Skeletal muscle tissue (tissue), 3 donors: ENCODE measurements at regions not wholly inside any gene's neighbourhood (a gene's known extent, or its start where the extent isn't known, plus 50 kb on each side); places are given as distances from the start of the nearest gene placed in this dataset.

Source experiments
- H3K27ac ChIP-seq: one replicate; pipeline ENCODE4 v1.7.0; 2013; ENCODE audit warnings: mild to moderate bottlenecking, low read depth, low read length, inconsistent platforms
- H3K27me3 ChIP-seq, 3 donors: one replicate each; pipeline ENCODE4 v1.7.0; 2013; ENCODE audit warnings: low read length in 3 of 3; ENCODE audit not compliant: control insufficient read depth in 3 of 3, insufficient read depth in 3 of 3
- H3K36me3 ChIP-seq, 3 donors: one replicate each; pipeline ENCODE4 v1.7.0; 2013; ENCODE audit warnings: low read length in 3 of 3; ENCODE audit not compliant: control insufficient read depth in 3 of 3, insufficient read depth in 3 of 3
- H3K4me1 ChIP-seq, 3 donors: one replicate each; pipeline ENCODE4 v1.7.0; 2013; ENCODE audit warnings: low read length in 3 of 3, mild to moderate bottlenecking in 3 of 3; ENCODE audit not compliant: control insufficient read depth in 3 of 3, insufficient read depth in 3 of 3
- H3K4me3 ChIP-seq, 3 donors: one replicate each; pipeline ENCODE4 v1.7.0; 2013; ENCODE audit warnings: low read length in 3 of 3
- H3K9ac ChIP-seq, 3 donors: one replicate each; pipeline ENCODE4 v1.7.0; 2013; ENCODE audit warnings: low read length in 3 of 3, mild to moderate bottlenecking in 3 of 3, moderate library complexity in 2 of 3, low read depth in 1 of 3
- H3K9me3 ChIP-seq, 3 donors: one replicate each; pipeline ENCODE4 v1.7.0; 2013; ENCODE audit warnings: low read length in 3 of 3; ENCODE audit not compliant: control insufficient read depth in 3 of 3
- donor health status: Osteomylitis.

DNA sequence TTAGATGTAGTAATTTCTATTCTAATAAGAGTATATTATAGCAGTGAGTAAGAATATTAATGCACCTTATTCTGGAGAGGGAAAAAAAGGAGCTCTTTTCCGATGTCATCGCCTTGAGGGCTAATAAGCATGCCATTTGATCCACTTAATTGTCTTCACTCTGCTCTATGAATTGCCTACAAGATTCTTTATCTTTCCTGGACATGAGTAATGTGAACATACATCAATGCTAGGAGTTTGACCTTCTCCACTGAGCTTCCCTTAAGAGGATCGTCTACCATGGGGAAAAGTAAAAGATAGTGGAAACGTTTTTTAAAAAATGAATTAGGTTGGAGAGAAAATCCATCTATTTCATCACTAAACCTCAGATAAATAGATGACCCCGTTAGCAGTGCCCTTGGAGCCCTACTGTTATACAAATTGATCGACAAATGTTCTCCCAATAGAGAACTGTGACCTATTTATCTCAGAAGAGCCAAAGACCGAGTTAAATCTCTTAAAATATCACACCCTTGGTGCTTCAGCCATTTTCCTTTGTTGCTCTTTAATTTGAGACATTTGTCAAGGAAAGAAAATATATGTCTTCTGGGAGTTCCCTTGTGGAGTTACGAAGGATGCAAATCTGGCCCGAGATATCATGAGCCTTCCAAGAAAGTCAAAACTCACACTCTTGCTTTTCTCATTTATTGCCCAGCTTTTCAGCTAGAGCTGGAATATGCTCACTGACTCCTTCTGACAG is 898.5 kb downstream of the KCNJ2 start:
- no peaks in the 10 kb centered on the region for H3K27me3 ChIP-seq
- H3K36me3 ChIP-seq: no peaks in the 10 kb centered on the region
- H3K27ac ChIP-seq: no peak overlapping the region
- no peaks in the 10 kb centered on the region for H3K4me1 ChIP-seq
- H3K9me3 ChIP-seq: no peaks in the 10 kb centered on the region
- H3K4me3 ChIP-seq: no peak overlapping the region
- no peak overlapping the region for H3K9ac ChIP-seq

DNA sequence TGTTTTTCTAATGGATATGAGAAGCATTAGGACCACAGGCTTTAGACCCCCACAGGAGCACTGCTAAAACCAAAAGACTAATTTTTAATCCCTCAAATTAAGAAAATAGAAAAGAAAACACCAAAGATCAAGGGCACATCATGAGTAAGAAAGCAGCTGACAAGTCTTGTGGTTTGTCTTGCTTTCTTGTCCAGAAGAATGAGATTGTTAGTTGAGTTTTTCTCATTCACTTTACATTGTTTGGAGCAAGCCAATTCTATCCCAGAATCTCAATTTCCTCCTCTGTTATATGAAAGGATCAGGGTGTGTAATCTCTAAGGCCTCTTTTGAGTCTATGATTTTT is 899.0 kb downstream of the KCNJ2 start:
- no peaks in the 10 kb centered on the region for H3K36me3 ChIP-seq
- H3K27me3 ChIP-seq: no peaks in the 10 kb centered on the region
- no peak overlapping the region for H3K4me3 ChIP-seq
- no peaks in the 10 kb centered on the region for H3K9me3 ChIP-seq
- H3K27ac ChIP-seq: no peak overlapping the region
- H3K9ac ChIP-seq: no peak overlapping the region
- H3K4me1 ChIP-seq: no peaks in the 10 kb centered on the region

DNA sequence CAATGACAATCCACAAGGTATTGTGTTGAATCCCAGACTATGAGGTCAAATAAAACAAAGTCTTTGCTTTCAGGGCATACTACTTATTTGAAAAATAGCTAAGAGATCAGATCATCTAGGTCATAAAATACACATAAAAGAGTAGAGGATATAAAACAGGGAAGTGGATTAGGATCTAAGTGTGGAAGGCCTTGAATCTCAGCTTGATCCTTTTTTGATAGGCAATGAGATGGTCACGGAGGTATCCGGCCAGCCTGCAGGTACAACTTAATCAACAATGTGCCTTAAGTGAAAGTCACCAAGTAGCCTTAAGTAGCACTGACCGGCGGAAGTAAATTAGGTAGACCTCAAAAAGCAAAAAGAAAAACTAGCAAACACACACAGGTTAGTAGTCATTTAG is 901.7 kb downstream of the KCNJ2 start:
- H3K9ac ChIP-seq: no peak overlapping the region
- H3K36me3 ChIP-seq: no peaks in the 10 kb centered on the region
- H3K27me3 ChIP-seq: no peaks in the 10 kb centered on the region
- no peak overlapping the region for H3K4me3 ChIP-seq
- H3K4me1 ChIP-seq: no peaks in the 10 kb centered on the region
- H3K27ac ChIP-seq: no peak overlapping the region
- H3K9me3 ChIP-seq: no peaks in the 10 kb centered on the region

DNA sequence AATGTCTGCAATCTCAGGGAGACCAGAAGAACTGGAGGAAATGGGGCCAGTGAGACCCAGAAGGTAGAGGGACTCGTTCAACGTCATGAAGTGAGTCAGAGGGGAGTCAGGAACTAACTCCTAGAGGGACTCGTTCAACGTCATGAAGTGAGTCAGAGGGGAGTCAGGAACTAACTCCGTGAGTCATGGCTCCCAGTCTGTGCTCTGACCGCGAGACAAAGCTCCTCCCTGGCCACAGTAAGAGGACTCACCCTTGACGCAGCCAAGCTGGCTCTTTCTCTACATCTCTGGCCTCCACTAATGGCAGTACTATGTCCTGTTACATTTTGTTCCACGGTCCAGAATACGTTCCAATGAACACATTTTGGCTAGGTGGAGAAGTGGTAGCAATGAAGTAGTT is 902.5 kb downstream of the KCNJ2 start:
- Histone ChIP-seq H3K9ac (no peak overlapping the region), H3K9me3 (no peaks in the 10 kb centered on the region), H3K4me3 (no peak overlapping the region), H3K27me3 (no peaks in the 10 kb centered on the region), H3K27ac (no peak overlapping the region), H3K36me3 (no peaks in the 10 kb centered on the region), H3K4me1 (no peaks in the 10 kb centered on the region)

DNA sequence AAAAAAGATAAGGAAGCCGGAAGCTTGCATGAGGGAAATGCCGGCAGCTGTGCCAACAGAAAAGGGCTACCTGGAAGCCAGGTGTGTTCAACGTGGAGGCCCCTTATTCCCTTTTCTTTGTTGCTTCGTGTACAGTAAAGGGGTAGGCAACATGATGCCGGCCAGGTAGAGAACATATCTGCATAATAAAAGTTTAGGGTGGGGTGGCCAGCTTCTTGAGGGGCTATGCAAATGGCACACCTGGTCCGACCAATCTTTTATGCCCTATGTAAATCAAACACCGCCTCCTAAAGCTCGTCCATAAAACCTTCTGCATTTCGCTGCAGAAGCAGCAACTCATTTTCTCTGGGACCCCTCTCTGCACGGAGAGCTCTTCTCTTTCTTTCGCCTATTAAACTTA is 911.6 kb downstream of the KCNJ2 start:
- no peaks in the 10 kb centered on the region for H3K36me3 ChIP-seq
- H3K27me3 ChIP-seq: no peaks in the 10 kb centered on the region
- no peaks in the 10 kb centered on the region for H3K4me1 ChIP-seq
- no peaks in the 10 kb centered on the region for H3K9me3 ChIP-seq
- H3K9ac ChIP-seq: no peak overlapping the region
- H3K27ac ChIP-seq: no peak overlapping the region
- no peak overlapping the region for H3K4me3 ChIP-seq

DNA sequence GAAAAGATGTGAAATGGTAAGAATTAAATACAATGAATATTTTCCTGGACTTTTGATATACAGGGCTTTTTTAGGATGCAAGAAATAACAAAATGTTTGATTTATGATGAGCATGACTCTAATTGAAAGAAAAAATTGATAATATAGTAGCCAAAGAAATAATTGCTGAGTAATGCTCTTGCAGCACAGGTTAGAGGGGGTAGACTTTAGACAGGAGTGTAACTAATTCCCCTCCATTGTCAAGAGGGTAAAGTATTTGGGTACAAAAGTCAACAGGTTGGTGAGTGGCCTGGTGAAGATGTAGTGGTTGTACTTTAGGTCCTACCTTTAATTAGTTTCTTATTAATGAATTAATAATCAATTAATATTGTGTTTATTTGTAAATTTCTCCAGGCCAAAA is 912.3 kb downstream of the KCNJ2 start:
- Histone ChIP-seq H3K27me3 (no peaks in the 10 kb centered on the region), H3K9me3 (no peaks in the 10 kb centered on the region), H3K27ac (no peak overlapping the region), H3K4me1 (no peaks in the 10 kb centered on the region), H3K36me3 (no peaks in the 10 kb centered on the region), H3K9ac (no peak overlapping the region), H3K4me3 (no peak overlapping the region)

DNA sequence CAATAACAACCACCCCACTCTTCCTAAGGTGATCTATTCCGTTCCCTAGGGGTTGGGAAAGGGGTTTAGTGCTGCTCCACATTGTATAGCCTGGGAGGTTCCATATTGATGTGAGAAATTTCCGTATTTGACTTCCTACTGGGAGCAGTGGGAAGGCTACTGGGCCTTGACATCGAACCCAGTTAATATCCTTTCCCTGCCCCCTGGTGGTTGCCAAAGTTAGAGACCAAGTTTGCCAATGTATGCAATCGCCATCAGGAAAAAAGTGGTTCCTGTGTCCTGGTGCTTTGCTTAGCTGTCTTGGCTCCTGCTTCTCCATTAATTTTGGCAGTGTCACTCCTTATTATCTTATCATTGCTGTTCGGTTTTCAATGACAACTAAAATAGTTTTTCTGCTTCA is 914.9 kb downstream of the KCNJ2 start:
- Histone ChIP-seq H3K27ac (no peak overlapping the region), H3K27me3 (no peaks in the 10 kb centered on the region), H3K4me1 (no peaks in the 10 kb centered on the region), H3K36me3 (no peaks in the 10 kb centered on the region), H3K9me3 (no peaks in the 10 kb centered on the region), H3K4me3 (no peak overlapping the region), H3K9ac (no peak overlapping the region)

DNA sequence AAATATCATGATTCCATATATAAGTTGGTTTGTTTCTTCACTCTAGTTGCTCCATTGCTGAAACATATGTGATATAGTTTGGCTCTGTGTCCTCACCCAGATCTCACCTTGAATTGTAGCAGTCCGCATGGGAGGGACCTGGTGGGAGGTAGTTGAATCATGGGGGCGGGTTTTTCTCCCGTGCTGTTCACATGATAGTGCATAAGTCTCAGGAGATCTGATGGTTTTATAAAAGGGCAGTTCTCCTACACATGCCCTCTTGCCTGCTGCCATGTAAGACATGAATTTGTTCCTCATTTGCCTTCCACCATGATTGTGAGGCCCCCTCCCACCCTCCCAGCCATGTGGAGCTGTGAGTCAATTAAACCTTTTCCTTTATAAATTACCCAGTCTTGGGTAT is 915.5 kb downstream of the KCNJ2 start:
- Histone ChIP-seq H3K36me3 (no peaks in the 10 kb centered on the region), H3K27ac (no peak overlapping the region), H3K27me3 (no peaks in the 10 kb centered on the region), H3K4me3 (no peak overlapping the region), H3K9ac (no peak overlapping the region), H3K9me3 (no peaks in the 10 kb centered on the region), H3K4me1 (no peaks in the 10 kb centered on the region)

DNA sequence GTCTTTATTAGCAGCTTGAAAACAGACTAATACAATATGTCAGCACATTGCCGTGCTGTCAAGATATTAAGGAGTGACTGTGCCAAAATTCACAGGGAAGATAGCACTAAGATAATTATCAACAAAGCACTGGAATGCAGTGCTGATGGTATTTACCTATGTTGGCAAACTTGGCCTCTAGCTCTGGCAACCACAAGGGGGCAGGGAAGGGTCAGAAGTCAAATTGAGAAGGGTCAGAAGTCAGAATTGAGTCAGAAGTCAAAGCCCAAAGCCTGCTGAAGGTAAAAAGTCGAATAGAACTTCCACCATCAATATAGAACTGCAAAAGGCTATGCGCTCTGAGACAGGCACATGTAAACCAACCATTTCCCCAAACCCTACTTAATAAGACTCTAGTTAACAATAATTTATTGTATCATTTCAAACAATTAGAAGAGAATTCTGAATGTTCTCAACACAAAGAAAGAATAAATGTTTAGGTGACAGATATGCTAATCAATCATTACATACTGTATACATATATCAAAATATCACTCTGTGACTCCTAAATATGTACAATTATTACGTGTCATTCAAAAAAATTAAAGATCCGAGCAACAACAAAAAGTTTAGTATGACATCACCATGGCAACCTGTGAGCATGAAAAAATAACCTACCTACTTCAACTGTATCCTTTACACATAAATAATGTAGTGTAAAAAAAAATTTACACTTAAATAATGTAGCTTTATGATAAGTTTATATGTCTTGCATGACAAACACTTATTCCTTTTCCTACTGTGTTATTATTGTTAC is 916.1 kb downstream of the KCNJ2 start:
- no peak overlapping the region for H3K4me3 ChIP-seq
- no peaks in the 10 kb centered on the region for H3K27me3 ChIP-seq
- no peak overlapping the region for H3K9ac ChIP-seq
- no peak overlapping the region for H3K27ac ChIP-seq
- H3K36me3 ChIP-seq: no peaks in the 10 kb centered on the region
- no peaks in the 10 kb centered on the region for H3K4me1 ChIP-seq
- no peaks in the 10 kb centered on the region for H3K9me3 ChIP-seq

DNA sequence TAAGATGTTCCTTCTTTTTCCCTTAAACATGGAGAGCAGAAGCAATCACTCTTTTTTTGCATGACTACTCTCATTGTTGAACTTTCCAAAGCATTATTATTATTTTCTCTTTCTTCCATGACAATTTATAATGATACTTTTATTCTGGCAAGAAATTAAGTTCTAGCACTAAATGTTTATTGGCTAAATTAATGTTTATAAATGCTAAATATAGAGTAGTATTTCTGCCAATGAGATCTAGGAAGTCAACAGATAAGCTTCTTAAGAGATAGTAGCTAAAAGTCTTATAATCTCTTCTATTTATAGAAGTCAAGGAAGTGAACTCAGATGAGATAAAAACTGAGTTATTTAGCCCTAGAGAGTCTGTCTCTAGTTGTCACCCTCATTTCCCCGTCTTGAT is 920.1 kb downstream of the KCNJ2 start:
- H3K27ac ChIP-seq: no peak overlapping the region
- no peak overlapping the region for H3K9ac ChIP-seq
- H3K27me3 ChIP-seq: no peaks in the 10 kb centered on the region
- no peak overlapping the region for H3K4me3 ChIP-seq
- H3K36me3 ChIP-seq: no peaks in the 10 kb centered on the region
- H3K4me1 ChIP-seq: no peaks in the 10 kb centered on the region
- H3K9me3 ChIP-seq: no peaks in the 10 kb centered on the region
